ENCODE measurements at regions not wholly inside any gene's neighbourhood (a gene's known extent, or its start where the extent isn't known, plus 50 kb on each side); places are given as distances from the start of the nearest gene placed in this dataset.

DNA sequence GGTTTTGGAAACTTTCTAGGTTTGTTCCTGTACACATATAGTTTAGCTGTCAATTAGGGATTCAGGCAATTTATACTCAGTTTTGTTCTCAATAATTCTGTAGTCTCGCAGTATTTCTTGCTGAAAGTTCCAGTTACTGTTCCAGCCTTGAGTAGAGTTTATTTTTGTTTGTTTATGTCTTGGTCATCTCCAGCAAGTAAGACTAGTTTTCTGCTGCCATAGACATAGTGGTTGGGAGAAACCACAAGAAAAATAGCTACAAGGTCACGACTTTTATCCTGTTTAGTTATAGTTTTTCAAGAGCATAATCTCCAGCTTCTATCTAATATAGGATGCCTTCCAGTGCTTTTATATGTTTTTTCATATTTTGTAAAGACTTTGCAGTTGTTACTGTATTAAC lies 99.6 kb upstream of the FOXG1 start:
- H3K36me3 ChIP-seq (ENCODE audit: control insufficient read depth in 4 of 4, insufficient read depth in 4 of 4, low read length in 3 of 4), result no peaks in the 10 kb centered on the region
- CTCF ChIA-PET, result no interaction called here
- no peak overlapping the region for H3K27ac ChIP-seq (ENCODE audit: insufficient read depth in 1 of 2, low read depth in 1 of 2, low read length in 2 of 2, poor library complexity in 1 of 2, severe bottlenecking in 2 of 2)
- no peaks in the 10 kb centered on the region for H3K9me3 ChIP-seq (ENCODE audit: control extremely low read depth in 1 of 5, control insufficient read depth in 4 of 5, insufficient read depth in 2 of 5, low read depth in 1 of 5, low read length in 4 of 5)
- no peak overlapping the region for H3K4me3 ChIP-seq (ENCODE audit: control insufficient read depth in 1 of 7, extremely low read depth in 1 of 7, insufficient read depth in 4 of 7, low read depth in 2 of 7, low read length in 6 of 7)
- DNase-seq, result no peak
- H3K27me3 ChIP-seq (replicated peaks in 2 of 5; ENCODE audit: control insufficient read depth in 4 of 5, insufficient read depth in 5 of 5, low read length in 4 of 5), result no peaks in the 10 kb centered on the region
- no peaks in the 10 kb centered on the region for H3K4me1 ChIP-seq (ENCODE audit: control extremely low read depth in 1 of 4, control insufficient read depth in 4 of 4, insufficient read depth in 4 of 4, low read length in 3 of 4)
- POLR2A ChIA-PET, result no interaction called here
- WGBS (ENCODE audit: insufficient coverage), result no CpG with 5 or more reads among the region's 2 CpGs

DNA sequence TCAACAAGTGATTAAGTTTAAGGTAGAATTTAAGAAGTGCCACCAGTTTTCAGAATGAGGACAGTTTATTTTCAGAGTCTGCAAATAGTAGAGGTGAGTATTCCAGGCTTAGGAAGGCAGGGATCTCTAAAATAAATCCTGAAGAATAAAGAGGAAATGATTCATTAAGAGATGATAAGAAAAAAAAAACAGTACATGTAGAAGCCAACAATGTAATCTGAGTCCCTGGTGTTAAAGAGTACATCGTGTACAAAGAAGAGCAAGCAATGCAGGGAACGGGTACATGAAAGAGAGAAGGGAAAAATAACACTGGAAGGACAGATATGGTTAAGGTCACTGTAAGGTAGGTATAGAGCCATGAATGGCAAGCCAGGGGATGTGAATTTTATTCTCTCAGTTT lies 95.2 kb upstream of the FOXG1 start:
- Histone ChIP-seq H3K9me3 (ENCODE audit: control extremely low read depth in 1 of 5, control insufficient read depth in 4 of 5, insufficient read depth in 2 of 5, low read depth in 1 of 5, low read length in 4 of 5) (no peaks in the 10 kb centered on the region), H3K27me3 (replicated peaks in 2 of 5; ENCODE audit: control insufficient read depth in 4 of 5, insufficient read depth in 5 of 5, low read length in 4 of 5) (no peaks in the 10 kb centered on the region), H3K4me1 (ENCODE audit: control extremely low read depth in 1 of 4, control insufficient read depth in 4 of 4, insufficient read depth in 4 of 4, low read length in 3 of 4) (no peaks in the 10 kb centered on the region), H3K4me3 (ENCODE audit: control insufficient read depth in 1 of 7, extremely low read depth in 1 of 7, insufficient read depth in 4 of 7, low read depth in 2 of 7, low read length in 6 of 7) (no peak overlapping the region), H3K36me3 (ENCODE audit: control insufficient read depth in 4 of 4, insufficient read depth in 4 of 4, low read length in 3 of 4) (no peaks in the 10 kb centered on the region), H3K27ac (ENCODE audit: insufficient read depth in 1 of 2, low read depth in 1 of 2, low read length in 2 of 2, poor library complexity in 1 of 2, severe bottlenecking in 2 of 2) (no peak overlapping the region)
- DNase-seq, result no peak
- 88% methylated on average over 2 of the region's 2 CpGs for WGBS (ENCODE audit: insufficient coverage)
- ChIA-PET POLR2A (no interaction called here), CTCF (no interaction called here)

DNA sequence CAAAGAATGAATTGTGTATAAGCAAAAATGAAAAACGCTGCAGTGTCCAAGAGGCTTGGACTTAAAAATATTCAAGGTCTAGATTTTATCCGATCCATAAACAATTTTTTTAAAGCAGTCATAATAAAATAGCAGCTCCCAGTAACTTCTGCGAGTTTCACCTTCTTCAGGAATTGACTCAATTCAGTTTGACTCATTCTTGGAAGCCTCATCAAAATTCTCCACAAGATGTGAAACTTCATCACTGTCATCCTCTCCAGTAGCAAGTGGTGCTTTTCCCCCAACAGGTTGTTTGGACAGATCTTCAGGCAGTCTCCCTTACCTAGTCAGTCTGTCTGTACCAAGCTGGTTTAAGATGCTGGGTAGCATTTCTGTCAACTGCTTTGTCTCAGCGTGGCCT lies 93.5 kb upstream of the FOXG1 start:
- no peak overlapping the region for H3K4me3 ChIP-seq (ENCODE audit: control insufficient read depth in 1 of 7, extremely low read depth in 1 of 7, insufficient read depth in 4 of 7, low read depth in 2 of 7, low read length in 6 of 7)
- 89% methylated on average over 2 of the region's 4 CpGs for WGBS (ENCODE audit: insufficient coverage)
- no peaks in the 10 kb centered on the region for H3K27me3 ChIP-seq (replicated peaks in 2 of 5; ENCODE audit: control insufficient read depth in 4 of 5, insufficient read depth in 5 of 5, low read length in 4 of 5)
- DNase-seq, result no peak
- no peaks in the 10 kb centered on the region for H3K9me3 ChIP-seq (ENCODE audit: control extremely low read depth in 1 of 5, control insufficient read depth in 4 of 5, insufficient read depth in 2 of 5, low read depth in 1 of 5, low read length in 4 of 5)
- CTCF ChIA-PET, result no interaction called here
- H3K4me1 ChIP-seq (ENCODE audit: control extremely low read depth in 1 of 4, control insufficient read depth in 4 of 4, insufficient read depth in 4 of 4, low read length in 3 of 4), result no peaks in the 10 kb centered on the region
- no peaks in the 10 kb centered on the region for H3K36me3 ChIP-seq (ENCODE audit: control insufficient read depth in 4 of 4, insufficient read depth in 4 of 4, low read length in 3 of 4)
- POLR2A ChIA-PET, result no interaction called here
- H3K27ac ChIP-seq (ENCODE audit: insufficient read depth in 1 of 2, low read depth in 1 of 2, low read length in 2 of 2, poor library complexity in 1 of 2, severe bottlenecking in 2 of 2), result no peak overlapping the region

DNA sequence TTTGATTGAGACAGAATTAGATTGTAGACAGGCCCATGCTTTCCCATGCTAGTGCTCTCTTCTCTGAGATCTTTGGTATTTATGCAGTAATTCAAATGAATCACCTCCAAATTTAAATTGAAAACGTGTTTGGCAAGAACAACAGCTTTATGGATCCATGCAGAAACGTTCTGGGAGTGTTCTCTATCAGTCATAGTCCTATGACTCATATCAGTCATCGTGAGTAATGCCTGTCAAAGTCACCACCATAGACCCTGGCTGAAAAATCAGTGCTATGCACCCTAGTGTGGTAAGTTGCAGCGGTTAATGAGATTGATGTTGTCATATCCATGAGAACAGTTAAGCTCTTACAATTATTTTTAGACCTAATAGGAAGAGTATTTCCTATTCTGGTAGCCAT lies 90.1 kb upstream of the FOXG1 start:
- no peak for DNase-seq
- no peak overlapping the region for H3K27ac ChIP-seq (ENCODE audit: insufficient read depth in 1 of 2, low read depth in 1 of 2, low read length in 2 of 2, poor library complexity in 1 of 2, severe bottlenecking in 2 of 2)
- CTCF ChIA-PET, result no interaction called here
- H3K27me3 ChIP-seq (replicated peaks in 2 of 5; ENCODE audit: control insufficient read depth in 4 of 5, insufficient read depth in 5 of 5, low read length in 4 of 5), result no peaks in the 10 kb centered on the region
- no peaks in the 10 kb centered on the region for H3K36me3 ChIP-seq (ENCODE audit: control insufficient read depth in 4 of 4, insufficient read depth in 4 of 4, low read length in 3 of 4)
- 26% methylated on average over 2 of the region's 4 CpGs for WGBS (ENCODE audit: insufficient coverage)
- no peaks in the 10 kb centered on the region for H3K9me3 ChIP-seq (ENCODE audit: control extremely low read depth in 1 of 5, control insufficient read depth in 4 of 5, insufficient read depth in 2 of 5, low read depth in 1 of 5, low read length in 4 of 5)
- POLR2A ChIA-PET, result no interaction called here
- H3K4me3 ChIP-seq (ENCODE audit: control insufficient read depth in 1 of 7, extremely low read depth in 1 of 7, insufficient read depth in 4 of 7, low read depth in 2 of 7, low read length in 6 of 7), result no peak overlapping the region
- H3K4me1 ChIP-seq (ENCODE audit: control extremely low read depth in 1 of 4, control insufficient read depth in 4 of 4, insufficient read depth in 4 of 4, low read length in 3 of 4), result no peaks in the 10 kb centered on the region

DNA sequence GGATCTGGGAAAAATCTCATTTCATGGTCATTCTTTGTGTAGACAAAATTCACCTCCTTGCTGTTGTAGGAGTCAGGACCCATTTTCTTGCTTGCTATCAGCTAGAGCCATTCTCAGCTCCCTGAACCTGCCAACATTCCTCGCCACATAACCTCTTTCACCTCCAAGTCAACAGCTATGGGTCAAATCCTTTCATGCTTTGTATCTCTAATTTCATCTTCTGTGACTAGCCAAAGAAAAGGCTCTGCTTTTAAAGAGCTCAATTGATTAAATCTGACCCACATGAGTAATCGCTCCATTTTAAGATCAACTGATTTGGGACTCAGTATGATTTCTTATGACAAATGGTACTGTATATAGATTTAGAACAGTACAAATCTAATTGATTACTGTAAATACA lies 89.2 kb upstream of the FOXG1 start:
- WGBS (ENCODE audit: insufficient coverage), result 100% methylated on average over 1 of the region's 2 CpGs
- Histone ChIP-seq H3K4me1 (ENCODE audit: control extremely low read depth in 1 of 4, control insufficient read depth in 4 of 4, insufficient read depth in 4 of 4, low read length in 3 of 4) (no peaks in the 10 kb centered on the region), H3K36me3 (ENCODE audit: control insufficient read depth in 4 of 4, insufficient read depth in 4 of 4, low read length in 3 of 4) (no peaks in the 10 kb centered on the region), H3K27ac (ENCODE audit: insufficient read depth in 1 of 2, low read depth in 1 of 2, low read length in 2 of 2, poor library complexity in 1 of 2, severe bottlenecking in 2 of 2) (no peak overlapping the region), H3K27me3 (replicated peaks in 2 of 5; ENCODE audit: control insufficient read depth in 4 of 5, insufficient read depth in 5 of 5, low read length in 4 of 5) (no peaks in the 10 kb centered on the region), H3K4me3 (ENCODE audit: control insufficient read depth in 1 of 7, extremely low read depth in 1 of 7, insufficient read depth in 4 of 7, low read depth in 2 of 7, low read length in 6 of 7) (no peak overlapping the region), H3K9me3 (ENCODE audit: control extremely low read depth in 1 of 5, control insufficient read depth in 4 of 5, insufficient read depth in 2 of 5, low read depth in 1 of 5, low read length in 4 of 5) (no peaks in the 10 kb centered on the region)
- CTCF ChIA-PET, result no interaction called here
- DNase-seq, result no peak
- POLR2A ChIA-PET, result no interaction called here

DNA sequence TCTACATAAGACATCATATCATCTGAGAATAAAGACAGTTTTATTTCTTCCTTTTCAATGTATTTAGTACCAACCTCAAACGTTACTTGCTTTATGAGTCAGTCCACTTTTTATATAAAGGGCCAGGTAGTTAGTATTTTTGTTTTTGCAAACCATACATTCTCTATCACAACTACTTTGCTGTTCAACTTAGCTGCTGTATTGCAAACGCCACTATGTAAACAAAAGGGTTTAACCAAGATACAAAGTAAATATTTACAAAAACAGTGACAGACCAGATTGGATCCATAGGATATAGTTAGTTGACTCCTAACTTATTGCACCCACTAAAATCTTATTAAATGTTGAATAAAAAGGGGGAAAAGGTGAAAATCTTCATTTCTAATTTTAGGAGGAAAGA lies 87.7 kb upstream of the FOXG1 start:
- POLR2A ChIA-PET, result no interaction called here
- Histone ChIP-seq H3K27ac (ENCODE audit: insufficient read depth in 1 of 2, low read depth in 1 of 2, low read length in 2 of 2, poor library complexity in 1 of 2, severe bottlenecking in 2 of 2) (no peak overlapping the region), H3K36me3 (ENCODE audit: control insufficient read depth in 4 of 4, insufficient read depth in 4 of 4, low read length in 3 of 4) (no peaks in the 10 kb centered on the region), H3K27me3 (replicated peaks in 2 of 5; ENCODE audit: control insufficient read depth in 4 of 5, insufficient read depth in 5 of 5, low read length in 4 of 5) (no peaks in the 10 kb centered on the region), H3K9me3 (ENCODE audit: control extremely low read depth in 1 of 5, control insufficient read depth in 4 of 5, insufficient read depth in 2 of 5, low read depth in 1 of 5, low read length in 4 of 5) (no peaks in the 10 kb centered on the region), H3K4me1 (ENCODE audit: control extremely low read depth in 1 of 4, control insufficient read depth in 4 of 4, insufficient read depth in 4 of 4, low read length in 3 of 4) (no peaks in the 10 kb centered on the region), H3K4me3 (ENCODE audit: control insufficient read depth in 1 of 7, extremely low read depth in 1 of 7, insufficient read depth in 4 of 7, low read depth in 2 of 7, low read length in 6 of 7) (no peak overlapping the region)
- WGBS (ENCODE audit: insufficient coverage), result no CpG with 5 or more reads among the region's 2 CpGs
- CTCF ChIA-PET, result no interaction called here
- no peak for DNase-seq

DNA sequence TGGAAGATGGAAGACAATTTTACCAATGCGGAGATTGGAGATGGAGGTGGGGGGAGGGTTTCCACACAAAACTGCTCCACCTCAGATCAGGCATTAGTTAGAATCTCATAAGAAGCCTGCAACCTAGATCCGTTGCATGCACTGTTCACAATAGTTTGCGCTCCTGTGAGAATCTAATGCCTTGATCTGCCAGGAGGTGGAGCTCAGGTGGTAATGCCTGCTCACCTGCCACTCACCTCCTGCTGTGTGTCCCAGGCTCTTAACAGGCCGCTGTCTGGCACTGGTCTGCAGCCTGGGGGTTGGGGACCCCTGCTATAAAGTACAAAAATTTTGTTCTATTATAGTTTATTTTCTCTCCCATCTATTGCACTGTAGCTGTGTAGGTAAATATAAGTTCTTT lies 84.9 kb upstream of the FOXG1 start:
- no peaks in the 10 kb centered on the region for H3K36me3 ChIP-seq (ENCODE audit: control insufficient read depth in 4 of 4, insufficient read depth in 4 of 4, low read length in 3 of 4)
- no peak for DNase-seq
- H3K4me1 ChIP-seq (ENCODE audit: control extremely low read depth in 1 of 4, control insufficient read depth in 4 of 4, insufficient read depth in 4 of 4, low read length in 3 of 4), result no peaks in the 10 kb centered on the region
- 76% methylated on average over 2 of the region's 4 CpGs for WGBS (ENCODE audit: insufficient coverage)
- ChIA-PET CTCF (no interaction called here), POLR2A (no interaction called here)
- no peak overlapping the region for H3K4me3 ChIP-seq (ENCODE audit: control insufficient read depth in 1 of 7, extremely low read depth in 1 of 7, insufficient read depth in 4 of 7, low read depth in 2 of 7, low read length in 6 of 7)
- no peaks in the 10 kb centered on the region for H3K9me3 ChIP-seq (ENCODE audit: control extremely low read depth in 1 of 5, control insufficient read depth in 4 of 5, insufficient read depth in 2 of 5, low read depth in 1 of 5, low read length in 4 of 5)
- H3K27ac ChIP-seq (ENCODE audit: insufficient read depth in 1 of 2, low read depth in 1 of 2, low read length in 2 of 2, poor library complexity in 1 of 2, severe bottlenecking in 2 of 2), result no peak overlapping the region
- H3K27me3 ChIP-seq (replicated peaks in 2 of 5; ENCODE audit: control insufficient read depth in 4 of 5, insufficient read depth in 5 of 5, low read length in 4 of 5), result no peaks in the 10 kb centered on the region
